ENCODE measurements at regions not wholly inside any gene's neighbourhood (a gene's known extent, or its start where the extent isn't known, plus 50 kb on each side); places are given as distances from the start of the nearest gene placed in this dataset.

DNA sequence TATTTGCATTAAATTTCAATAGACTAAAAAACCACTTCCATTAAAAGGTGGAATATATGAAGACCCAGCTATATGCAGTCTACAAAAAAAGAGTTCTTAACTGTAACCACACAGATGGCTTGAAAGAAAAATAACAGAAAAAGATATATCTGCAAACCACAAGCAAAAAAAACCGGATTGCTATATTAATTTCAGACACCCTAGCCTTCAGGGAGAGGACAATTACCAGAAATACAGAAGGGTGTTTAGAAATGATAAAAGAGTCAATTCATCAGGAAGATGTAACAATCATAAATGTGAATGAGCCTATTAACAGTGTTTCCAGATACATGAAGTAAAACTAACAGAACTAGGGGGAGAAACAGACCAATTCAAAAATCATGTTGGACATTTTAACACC is 56.9 kb upstream of the SMIM23 start:
- ChIA-PET POLR2A (ENCODE audit: unreplicated experiment) (no interaction called here), CTCF (no interaction called here)
- Histone ChIP-seq H3K9me2 (ENCODE audit: insufficient read depth) (no peaks in the 10 kb centered on the region), H3K4me1 (replicated peaks; ENCODE audit: insufficient read depth) (no peaks in the 10 kb centered on the region), H4K20me1 (ENCODE audit: insufficient read depth) (no peaks in the 10 kb centered on the region), H3K36me3 (ENCODE audit: low read depth) (no peaks in the 10 kb centered on the region), H3K4me2 (no peak overlapping the region), H3K9me3 (ENCODE audit: insufficient read depth, low read depth) (peaks cover 8% of the 10 kb centered on the region; the same call in 1 of the 2 replicates), H3K27me3 (ENCODE audit: insufficient read depth, low read depth) (peaks cover 17% of the 10 kb centered on the region), H3K27ac (no peak overlapping the region), H3K79me2 (ENCODE audit: low read depth) (no peaks in the 10 kb centered on the region), H3F3A (ENCODE audit: insufficient read depth, low read depth) (no peaks in the 10 kb centered on the region), H3K4me3 (no peak overlapping the region), H2AFZ (no peak overlapping the region)
- TF ChIP-seq EZH2 (IDR thresholded peaks at IDR 0.05; ENCODE audit: low read depth) = no peak
- TF ChIP-seq CTCF (conservative IDR thresholded peaks at IDR 0.05) = no peak
- BruUV-seq (replicated peaks) = no TSS peak
- DNase-seq = no peak
- intact Hi-C loops (cut with micrococcal nuclease; ENCODE audit: unreplicated experiment) = no loop called here
